Fibroblast of peridontal ligament (primary cell): ENCODE measurements at regions not wholly inside any gene's neighbourhood (a gene's known extent, or its start where the extent isn't known, plus 50 kb on each side); places are given as distances from the start of the nearest gene placed in this dataset.

Experiments used
- DNase-seq: peaks from one replicate; pipeline ENCODE4 v3.0.0-alpha.2; 2010; ENCODE audit errors: extremely low read depth

DNA sequence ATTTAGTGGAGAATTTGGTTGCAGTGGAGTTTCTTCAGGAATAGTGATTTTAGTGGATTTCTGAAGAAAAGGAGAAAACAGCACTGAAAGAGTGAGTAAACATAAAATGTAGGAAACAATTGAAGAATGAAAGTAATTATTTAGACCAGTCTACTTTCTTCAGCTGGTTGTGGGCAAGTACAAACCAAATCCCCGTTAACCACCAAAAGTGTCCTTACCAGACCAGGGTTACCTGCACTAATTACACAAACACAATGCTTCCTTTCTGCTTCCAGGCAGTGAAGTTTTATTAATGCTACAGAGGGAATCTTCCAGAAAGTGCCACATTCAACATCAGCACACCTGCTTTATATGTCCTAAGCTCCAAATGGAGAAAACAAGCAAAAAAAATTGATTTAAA, 248.0 kb upstream of the TBC1D5 start:
- no peak for DNase-seq

DNA sequence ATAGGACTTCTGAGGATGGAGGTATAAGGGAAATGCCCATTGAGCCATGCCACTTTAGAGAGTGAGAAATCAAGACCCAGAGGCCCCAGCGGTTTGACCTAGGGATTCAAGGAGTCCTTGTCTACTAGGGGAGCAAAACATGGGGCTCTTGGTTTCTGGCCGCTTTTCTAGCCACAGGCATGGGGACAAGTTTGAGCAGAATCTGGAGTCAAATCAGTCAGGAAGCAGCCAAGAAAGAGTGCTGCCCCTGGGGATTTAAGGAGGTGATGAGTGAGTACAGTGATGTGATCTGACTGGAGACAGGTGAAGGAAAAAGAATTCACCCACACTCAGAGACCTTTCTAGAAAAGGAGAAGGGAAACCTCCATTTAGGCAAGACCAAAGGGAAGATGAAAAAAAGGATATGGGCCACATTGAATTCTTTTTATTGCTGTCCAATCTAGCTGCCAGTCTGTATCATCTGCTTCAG, 244.0 kb upstream of the TBC1D5 start:
- no peak for DNase-seq

DNA sequence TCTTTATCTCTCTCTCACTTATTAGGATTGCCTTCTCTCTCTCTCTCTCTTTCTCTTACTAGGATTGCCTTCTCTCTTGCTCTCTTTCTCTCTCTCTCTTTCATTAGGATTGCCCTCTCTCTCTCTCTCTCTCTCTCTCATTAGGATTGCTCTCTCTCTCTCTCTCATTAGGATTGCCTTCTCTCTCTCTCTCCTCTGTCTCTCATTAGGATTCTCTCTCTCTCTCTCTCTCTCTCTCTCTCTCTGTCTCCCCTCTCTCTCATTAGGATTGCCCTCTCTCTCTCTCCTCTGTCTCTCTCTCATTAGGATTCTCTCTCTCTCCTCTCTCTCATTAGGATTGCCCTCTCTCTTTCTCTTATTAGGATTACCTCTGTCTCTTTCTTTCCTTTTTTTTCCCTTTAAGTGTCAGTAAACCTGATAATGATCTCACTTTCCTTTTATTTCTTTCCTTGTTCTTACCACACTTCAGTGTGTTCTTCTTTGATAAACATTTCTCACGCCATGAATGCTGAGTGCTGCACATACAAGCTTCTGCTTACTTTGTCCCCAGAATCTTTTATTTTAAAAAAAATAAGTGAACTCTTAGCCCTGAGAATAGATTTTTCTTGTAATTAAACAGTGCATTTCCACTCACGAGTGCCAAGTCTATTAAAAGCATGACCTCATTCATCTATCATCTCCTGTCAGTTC, 243.4 kb upstream of the TBC1D5 start:
- no peak for DNase-seq

DNA sequence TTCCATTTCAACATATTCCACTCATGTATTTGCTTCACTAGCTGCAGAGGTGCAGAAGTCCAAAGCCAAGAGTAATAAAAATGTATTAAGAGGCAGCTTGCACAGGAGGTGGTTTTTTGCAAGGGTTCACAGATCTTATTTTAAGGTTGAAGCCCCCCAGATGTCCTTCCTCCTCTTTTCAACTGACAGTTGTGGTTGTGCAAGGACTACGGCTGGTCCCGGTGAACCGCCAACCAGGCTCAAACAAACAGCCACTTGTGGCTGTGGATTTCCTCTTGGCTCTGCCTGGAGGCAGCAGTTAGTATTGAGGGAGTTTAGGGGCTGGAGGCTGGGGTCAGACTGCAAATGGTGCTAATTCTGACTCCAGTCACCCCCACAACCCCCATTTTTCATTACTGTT, 240.7 kb upstream of the TBC1D5 start:
- no peak for DNase-seq

DNA sequence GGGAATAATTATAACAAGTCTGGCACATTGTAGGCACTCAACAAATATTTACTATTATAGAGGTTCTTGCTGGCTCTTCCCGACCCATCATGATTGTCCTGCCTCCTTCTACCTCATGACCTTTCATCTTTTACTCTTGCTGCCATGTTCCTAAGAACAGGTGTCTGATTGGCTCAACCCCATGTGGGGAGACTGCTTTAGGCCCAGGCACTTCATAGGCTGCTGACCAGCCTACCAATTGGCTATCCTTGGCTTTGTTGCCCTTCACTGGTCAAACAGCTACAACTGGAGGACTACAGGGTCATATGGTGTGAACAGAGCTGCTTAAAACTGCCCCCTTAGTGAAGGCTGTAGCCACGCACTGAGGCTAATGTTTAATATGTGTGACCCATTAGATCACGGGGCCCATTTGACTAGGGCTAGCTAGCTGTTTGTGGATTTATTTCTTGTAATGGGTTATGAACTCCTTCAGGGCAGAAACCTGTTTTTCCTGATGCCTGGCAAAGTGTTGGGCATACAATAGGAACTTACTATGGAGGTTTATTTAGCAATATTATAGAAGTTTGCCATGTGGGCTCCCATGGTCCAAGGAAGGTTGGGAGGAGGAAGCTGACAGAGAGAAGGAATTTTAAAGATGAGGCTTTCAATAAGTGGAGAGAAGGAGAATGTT, 239.9 kb upstream of the TBC1D5 start:
- no peak for DNase-seq

DNA sequence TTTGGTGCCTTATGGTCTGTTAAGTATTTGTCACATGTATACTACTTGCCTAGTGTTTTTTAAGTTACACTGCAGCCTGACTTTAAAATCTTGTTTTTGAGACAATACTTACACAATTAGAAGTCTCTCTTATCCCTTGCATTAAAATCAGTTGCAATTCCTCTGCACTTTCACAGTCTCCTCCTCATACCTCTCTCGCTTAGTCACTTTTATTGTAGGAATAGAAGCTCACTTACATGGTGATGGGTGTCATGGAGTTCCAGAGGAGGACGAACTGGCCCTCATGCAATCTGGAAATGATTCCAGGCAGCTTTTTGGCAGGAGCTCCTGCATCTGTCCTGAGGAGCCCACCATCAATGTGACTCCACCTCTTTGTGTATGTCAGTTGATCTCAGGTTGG, 238.4 kb upstream of the TBC1D5 start:
- peak; percentile 6 for DNase-seq

DNA sequence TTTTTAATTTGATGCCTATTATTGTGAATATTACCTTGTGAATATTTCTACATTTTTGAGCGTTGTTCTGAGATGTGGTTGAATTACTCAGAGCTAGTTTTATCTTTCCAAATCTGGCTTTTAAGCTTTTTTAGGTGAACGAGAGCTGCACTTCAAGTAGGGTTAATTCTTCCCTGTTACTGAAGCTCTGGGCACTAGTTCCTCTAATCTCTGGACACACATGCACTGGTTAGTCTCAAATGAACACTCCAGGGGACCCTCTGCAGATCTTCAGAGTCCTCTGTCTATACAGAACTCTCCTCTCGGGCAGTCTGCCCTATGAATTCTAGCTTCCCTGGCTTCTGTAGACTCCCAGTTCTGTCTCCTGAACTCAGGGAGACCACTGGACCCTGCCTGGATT, 237.5 kb upstream of the TBC1D5 start:
- DNase-seq, result no peak

DNA sequence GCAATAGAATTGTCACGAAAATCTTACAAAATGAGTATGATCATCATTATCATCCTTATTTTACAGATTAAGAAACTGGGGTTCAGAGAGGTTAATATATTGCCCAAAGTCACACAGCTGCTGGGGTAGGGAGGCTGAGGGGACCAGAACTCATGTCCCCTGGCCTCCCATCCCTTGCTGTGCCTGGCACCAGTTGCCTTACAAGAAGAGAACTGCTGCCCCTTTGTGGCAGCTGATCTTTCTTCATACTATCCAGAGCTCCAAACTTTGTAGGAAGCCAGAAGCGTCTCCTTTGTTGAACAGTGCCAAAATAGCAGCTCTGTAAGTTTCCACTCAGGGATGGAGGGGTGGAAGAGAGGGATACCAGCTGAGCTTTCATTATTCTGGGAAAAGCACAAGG, 236.8 kb upstream of the TBC1D5 start:
- peak; percentile 4 for DNase-seq

DNA sequence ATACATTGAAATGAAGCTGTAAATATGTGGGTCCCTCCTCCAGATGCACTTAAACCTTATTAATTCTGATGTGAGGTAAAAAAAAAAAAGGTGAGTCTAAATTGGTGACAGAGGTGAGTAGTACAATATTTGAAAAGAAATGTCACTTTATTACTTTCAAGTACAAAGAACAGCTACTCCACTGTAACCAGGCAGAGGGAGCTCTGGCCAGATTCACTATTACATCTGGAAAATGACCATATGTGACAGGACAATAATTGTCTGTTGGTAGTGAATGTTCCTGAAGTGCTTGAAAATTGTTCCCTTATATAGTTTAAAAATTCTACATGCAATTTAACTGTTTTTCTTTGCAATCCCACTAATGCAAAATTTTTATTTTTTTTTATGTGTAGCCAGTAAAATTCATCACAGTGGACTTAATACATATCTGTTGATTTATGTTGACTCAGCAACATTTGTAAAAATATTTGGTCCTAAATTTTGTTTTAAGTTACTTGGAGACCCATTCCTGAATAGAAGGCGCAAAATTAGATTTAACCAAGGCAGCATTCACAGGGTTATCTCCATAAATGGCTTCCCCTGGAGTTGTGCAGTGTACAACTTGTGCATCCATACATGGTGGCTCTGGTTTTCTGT, 231.9 kb upstream of the TBC1D5 start:
- DNase-seq, result peak; percentile 17

DNA sequence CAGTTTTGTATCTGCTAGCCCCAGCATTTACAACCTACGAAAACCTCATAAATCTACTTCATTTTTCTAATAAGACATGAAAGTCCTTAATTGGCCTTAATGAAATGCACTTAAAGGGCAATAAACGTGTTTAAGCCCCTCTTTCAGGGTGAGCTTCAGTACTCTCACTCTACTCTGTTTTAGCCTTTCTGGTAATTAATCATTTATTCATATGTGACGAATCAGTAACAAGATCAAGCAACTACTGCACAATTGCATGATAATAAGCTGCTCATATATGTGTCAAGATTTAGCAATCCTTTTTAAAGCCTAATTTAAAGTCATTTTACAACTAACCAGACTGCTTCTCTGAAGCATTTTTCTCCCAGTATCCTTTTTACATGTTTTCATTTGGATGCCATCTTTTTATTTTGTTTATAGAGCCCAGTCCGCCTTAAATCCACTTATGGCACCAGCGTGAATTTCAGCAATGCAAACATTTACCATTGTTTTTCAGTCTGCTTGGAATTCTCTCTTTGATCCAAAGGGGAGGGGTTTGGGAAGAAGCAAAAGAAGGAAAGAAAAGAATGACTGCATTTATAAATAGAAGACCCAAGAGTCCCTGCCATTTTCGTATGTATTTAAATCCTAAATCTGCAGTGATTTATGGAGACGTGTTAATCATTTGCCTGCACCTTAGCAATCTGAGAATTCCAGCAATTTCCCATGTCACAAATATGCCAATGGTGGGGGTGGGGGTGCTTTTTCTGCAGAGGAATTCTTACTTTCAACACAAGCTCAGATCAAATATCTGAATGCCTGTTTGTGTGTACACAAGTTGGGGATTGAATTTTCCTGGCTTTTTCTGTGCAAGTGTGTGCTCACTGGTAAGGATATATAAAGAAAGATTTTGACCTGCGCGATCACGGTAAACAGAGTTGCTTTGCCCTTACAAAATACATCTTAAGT, 230.8 kb upstream of the TBC1D5 start:
- no peak for DNase-seq

DNA sequence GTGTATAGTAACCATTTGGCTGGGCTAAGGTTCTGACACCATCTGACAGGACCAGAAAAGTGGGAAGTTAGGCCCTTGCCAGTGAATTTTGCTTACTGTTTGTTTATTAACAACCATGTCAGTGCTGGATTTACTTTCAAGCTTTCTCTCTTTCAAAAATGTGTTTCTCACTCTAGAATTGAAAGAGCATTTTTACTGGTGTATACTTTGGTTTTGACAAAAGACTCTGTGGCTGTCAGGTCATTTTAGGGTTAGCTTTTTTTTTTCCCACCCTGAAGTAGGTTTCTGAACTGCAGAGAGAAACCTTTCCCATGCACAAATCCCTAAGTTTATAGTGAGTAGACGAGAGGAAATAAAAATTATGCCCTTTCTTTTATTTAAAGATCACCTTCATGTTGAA, 230.0 kb upstream of the TBC1D5 start:
- DNase-seq, result no peak

DNA sequence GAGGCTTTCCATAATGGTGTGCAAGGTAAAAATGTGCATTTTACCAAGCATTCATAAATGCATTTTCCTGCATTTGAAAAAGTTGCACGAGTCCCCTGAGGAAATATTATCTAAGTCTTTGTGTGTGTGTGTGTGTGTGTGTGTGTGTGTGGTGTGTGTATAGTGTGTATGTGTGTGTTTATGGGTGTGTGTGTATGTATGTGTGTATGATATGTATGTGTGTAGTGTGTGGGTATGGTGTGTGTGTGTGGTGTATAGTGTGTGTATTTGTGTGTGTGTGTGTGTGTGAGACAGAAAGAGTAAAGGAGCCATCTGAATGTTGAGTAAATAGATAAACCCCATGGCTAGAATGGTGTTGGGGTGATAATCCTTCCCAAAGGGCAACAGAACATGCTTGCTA, 229.6 kb upstream of the TBC1D5 start:
- DNase-seq, result no peak

DNA sequence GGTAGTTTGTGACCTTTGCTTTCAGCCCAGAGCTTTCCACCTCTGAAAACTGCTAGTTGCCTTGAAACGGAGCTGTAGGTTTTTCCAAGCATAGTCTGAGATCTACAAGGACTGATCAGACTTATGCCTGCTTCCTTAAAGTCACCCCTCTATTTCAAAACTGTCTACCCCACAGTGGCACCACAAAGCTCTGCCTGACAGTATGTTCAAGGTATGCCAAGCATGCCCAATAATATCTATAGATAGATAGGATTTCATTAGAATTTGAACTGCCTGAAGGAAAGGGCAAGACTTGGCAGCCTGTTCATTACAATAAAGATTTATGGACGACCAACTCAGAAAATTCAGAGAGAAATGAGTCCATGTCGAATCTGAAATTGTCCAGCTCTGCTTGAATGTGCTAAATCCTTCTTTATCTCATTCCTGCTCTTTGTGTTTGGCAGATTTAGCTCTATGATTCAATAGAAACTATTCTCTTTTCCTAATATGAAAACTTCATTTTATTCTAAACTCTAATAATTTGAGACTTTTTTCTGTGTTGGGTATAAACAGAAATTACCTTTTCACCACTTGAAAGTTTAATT, 227.6 kb upstream of the TBC1D5 start:
- DNase-seq, result no peak

DNA sequence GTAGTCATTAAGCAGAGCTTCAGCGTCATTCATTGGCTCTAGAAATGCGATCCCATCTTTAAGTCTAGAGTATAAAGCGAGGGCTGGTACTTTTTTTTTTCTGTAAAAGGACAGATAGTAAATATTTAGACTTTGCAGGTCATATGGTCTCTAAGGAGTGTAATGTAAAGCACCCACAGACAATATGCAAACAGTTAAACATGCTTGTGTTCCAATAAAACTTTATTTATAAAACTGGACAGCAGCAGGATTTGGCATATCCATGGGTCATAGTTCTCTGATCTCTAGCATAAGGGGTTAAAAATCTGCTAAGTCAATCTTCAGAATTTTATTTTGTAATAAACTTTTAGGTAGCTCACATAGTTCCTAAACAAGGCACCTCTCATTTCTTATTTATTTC, 226.8 kb upstream of the TBC1D5 start:
- no peak for DNase-seq

DNA sequence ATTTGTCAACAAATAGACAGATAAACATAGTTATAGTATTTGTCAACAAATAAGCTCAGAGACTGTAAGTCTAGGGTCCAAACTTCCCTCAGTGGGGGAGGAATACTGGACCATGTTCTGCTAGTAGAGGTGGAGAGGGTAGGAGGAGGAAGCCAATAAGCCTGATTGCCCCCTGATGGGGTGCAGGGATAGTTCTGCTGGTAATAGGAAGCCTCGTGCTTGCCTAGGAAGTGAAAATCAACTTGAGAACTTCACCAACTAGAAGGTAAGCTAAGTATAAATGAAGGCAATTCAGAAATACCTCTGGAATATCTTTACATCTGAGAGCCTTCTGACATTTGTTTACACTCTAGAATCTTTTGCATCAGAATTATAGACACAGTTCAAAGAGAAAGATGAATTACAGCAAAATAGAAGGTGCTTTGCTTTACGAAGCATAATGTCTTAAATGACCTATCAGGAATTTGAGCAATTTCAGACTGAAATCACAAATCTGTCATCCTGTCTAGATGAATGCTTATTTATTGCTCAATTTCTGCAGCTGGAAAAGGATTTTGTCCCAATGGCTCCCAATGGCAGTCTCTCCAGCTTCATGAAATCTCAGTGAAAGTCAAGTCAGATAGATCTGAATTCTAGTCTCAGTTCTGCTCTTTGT, 225.6 kb upstream of the TBC1D5 start:
- no peak for DNase-seq

DNA sequence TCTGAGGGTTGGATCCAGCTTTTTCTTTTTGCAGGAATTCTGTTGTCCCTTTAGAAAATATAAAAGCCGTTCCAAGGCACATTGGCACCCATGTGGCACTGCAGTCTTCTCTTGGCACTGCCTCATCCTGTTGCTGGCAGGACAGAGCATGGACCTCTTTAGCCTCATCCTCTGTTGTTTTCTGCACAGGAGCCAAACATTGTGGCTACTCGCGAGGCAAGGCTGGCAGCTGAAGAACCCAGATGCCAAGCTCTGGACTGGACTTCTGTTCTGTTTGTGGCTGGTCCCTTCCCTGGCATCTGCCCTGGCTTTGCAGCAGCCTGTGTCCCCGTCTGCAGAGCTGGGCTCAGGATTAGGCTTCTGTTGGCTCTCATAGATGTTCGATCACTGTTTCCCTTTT, 224.7 kb upstream of the TBC1D5 start:
- DNase-seq, result no peak

DNA sequence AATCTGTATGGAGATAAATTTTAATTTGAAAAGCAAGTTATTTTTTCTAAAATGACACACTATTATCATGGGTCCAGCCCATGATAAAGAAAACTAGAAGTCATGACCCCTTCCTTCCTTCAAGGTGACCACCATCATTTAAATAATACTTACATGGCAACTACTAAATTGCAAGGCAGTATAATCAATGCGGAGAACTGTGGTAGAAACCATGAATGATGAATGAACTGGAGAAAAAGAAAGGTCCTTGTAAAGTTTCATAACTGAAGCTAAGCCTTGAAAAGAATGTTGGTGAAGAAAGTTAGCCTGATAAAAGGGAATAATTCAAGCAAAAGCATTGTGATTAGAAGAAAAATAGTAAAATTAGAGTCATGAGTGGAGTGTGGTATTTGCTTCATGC, 222.9 kb upstream of the TBC1D5 start:
- DNase-seq, result no peak

DNA sequence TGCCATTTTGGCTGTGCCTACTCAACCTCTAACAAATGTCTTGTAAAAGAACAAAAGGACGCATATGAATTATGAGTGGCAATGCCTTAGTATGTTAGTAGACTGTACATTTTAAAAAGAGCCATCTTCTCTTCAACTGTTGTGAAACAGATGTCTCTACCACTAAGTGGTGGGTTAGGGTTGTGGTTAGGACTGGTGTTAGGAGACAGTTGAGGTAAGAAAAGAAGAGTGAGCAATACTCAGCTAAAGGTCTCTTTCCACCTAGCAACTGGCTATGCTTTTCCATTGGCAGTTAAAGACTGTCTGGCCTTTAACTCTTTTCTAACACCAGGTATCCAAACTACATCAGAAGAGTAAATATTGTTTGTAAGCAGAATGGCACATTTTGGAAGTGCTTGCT, 221.7 kb upstream of the TBC1D5 start:
- DNase-seq, result no peak

DNA sequence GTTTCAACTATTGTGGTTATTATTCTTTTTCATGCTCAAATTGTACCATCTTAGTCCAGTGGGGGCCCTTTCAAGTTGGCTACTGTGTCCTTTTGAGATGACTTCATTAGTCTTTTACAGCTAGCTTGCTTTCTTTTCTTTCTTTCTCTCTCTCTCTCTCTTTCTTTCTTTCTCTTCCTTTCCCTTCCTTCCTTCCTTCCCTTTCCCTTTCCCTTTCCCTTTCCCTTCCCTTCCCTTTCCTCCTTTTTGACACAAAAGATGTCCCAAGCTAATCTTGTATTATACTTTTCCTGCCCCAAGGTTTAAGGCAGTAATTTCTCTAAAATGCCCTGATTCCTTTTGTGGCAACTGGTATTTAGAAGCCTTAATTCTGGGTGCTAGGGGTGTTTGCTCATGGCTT, 213.0 kb upstream of the TBC1D5 start:
- DNase-seq, result no peak

DNA sequence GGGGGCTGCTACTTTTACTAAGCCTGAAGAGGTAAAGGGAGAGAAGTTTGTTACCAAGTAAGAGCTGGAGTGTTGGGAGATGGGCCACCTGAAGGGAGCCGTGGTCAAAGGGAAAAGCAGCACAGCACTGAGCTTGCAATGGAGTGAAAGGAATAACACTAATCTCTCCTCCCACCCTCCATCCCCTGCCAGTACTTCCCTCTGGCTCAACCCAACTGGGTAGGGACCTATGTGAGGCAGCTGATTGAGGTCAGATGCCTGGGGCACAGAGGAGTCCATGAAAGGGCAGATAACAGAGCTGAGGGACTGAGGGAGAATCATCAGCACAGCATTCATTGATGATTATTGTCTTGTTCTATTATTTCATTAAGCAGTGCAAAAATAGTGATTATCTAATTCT, 212.4 kb upstream of the TBC1D5 start:
- DNase-seq, result no peak

DNA sequence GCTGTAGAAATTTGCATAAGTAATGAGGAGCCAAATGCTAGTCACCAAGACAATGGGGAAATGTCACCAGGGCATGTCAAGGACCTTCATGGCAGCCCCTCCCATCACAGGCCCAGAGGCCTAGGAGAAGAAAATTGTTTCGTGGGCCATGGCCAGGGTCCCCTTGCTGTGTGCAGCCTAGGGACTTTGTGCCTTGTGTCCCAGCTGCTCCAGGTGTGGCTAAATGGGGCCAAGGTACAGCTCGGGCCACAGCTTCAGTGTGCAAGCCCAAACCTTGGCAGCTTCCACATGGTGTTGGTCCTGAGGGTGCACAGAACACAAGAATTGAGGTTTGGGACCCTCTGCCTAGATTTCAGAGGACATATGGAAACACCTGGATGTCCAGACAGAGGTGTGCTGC, 208.8 kb upstream of the TBC1D5 start:
- no peak for DNase-seq
